H1 (cell line): ENCODE measurements at regions not wholly inside any gene's neighbourhood (a gene's known extent, or its start where the extent isn't known, plus 50 kb on each side); places are given as distances from the start of the nearest gene placed in this dataset.

Experiments used
- BRCA1 ChIP-seq: IDR thresholded peaks from 2 replicates; pipeline ENCODE4 v1.6.1; 2012; ENCODE audit warnings: low read depth, low read length, improper control_type of control experiment
- CBX5 ChIP-seq: fragments of 300-800, 300-1000 bp; sonication (generic); IDR thresholded peaks from 2 replicates; pipeline ENCODE4 v1.7.1; 2016; ENCODE audit warnings: antibody characterized with exemption, low read length, low read depth
- CEBPB ChIP-seq: IDR thresholded peaks from 2 replicates; pipeline ENCODE4 v1.6.1; 2012; ENCODE audit warnings: low read depth, low read length
- CHD2 ChIP-seq: IDR thresholded peaks from 2 replicates; pipeline ENCODE4 v1.6.1; 2012; ENCODE audit warnings: low read length, improper control_type of control experiment
- EGR1 ChIP-seq: IDR thresholded peaks from 2 replicates; pipeline ENCODE4 v1.6.1; 2011; ENCODE audit warnings: low read depth, low read length, borderline replicate concordance
- EP300 ChIP-seq, 2 experiments: IDR thresholded peaks; 1 replicate in 1 of 2; 2 replicates in 1 of 2; pipeline ENCODE4 v1.6.1; 2011 to 2012; ENCODE audit warnings: low read depth in 2 of 2, low read length in 2 of 2, mild to moderate bottlenecking in 2 of 2, borderline replicate concordance in 1 of 2, inconsistent platforms in 1 of 2, moderate library complexity in 1 of 2
- KDM5A ChIP-seq: fragments of 200-600 bp; IDR thresholded peaks from 2 replicates; pipeline ENCODE4 v1.7.1; 2012; ENCODE audit warnings: mild to moderate bottlenecking, low read length, inconsistent platforms, mixed read lengths
- MAFK ChIP-seq: IDR thresholded peaks from 2 replicates; pipeline ENCODE4 v1.6.1; 2012; ENCODE audit warnings: low read depth, mild to moderate bottlenecking, improper control_type of control experiment, low read length
- NRF1 ChIP-seq: IDR thresholded peaks from 2 replicates; pipeline ENCODE4 v1.6.1; 2011; ENCODE audit warnings: mild to moderate bottlenecking, low read depth, low read length, improper control_type of control experiment
- POLR2AphosphoS5 ChIP-seq: IDR thresholded peaks from 2 replicates; pipeline ENCODE4 v1.6.1; 2011; ENCODE audit warnings: low read depth, low read length
- RFX5 ChIP-seq: IDR thresholded peaks from 2 replicates; pipeline ENCODE4 v1.6.1; 2011; ENCODE audit warnings: low read depth, low read length, improper control_type of control experiment, borderline replicate concordance
- YY1 ChIP-seq: IDR thresholded peaks from 2 replicates; pipeline ENCODE4 v1.6.1; 2011; ENCODE audit warnings: low read depth, mild to moderate bottlenecking, low read length
- TF ChIP-seq, protein P1 (sequence below): IDR thresholded peaks from 2 replicates; pipeline ENCODE4 v1.6.1; 2012; ENCODE audit warnings: low read length, inconsistent platforms
- TF ChIP-seq, protein P2 (sequence below), 3 experiments: IDR thresholded peaks; 1 replicate in 2 of 3; 2 replicates in 1 of 3; pipeline versions ENCODE4 v1.5.1 to v1.6.1; 2011; ENCODE audit warnings: low read length in 3 of 3, mild to moderate bottlenecking in 3 of 3, inconsistent platforms in 2 of 3, low read depth in 1 of 3, moderate library complexity in 1 of 3; ENCODE audit not compliant: insufficient read depth in 1 of 3; ENCODE audit errors: control extremely low read depth in 1 of 3

DNA sequence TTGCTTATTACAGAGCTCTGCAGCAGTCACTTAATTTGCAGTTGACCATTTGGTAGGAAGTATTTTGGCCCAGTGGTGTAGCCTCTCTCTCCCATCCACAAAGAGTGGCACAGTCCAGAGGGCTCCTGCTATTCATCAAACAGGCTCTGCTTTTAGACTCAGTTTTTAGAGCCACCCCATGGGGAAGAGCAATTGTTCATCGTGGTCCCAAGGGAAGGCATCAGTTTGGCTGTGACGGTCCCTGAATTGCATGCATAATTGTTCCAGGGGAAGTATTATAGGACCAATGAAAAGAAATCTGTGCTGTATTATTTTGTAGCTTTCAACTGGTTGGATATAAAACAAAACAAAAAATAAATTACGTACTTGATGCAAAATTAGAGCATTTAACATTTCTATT lies 799.0 kb downstream of the DACH1 start:
- TF ChIP-seq CHD2 (no peak), NRF1 (no peak), MAFK (no peak), BRCA1 (no peak), EGR1 (no peak), POLR2AphosphoS5 (no peak), CEBPB (no peak), RFX5 (no peak), EP300 (IDR thresholded peaks at IDR 0.05; ENCODE audit: borderline replicate concordance in 1 of 2, low read depth in 2 of 2, low read length in 2 of 2) (no peak), YY1 (no peak), KDM5A (no peak), CBX5 (no peak)
- TF ChIP-seq, protein P1, sequence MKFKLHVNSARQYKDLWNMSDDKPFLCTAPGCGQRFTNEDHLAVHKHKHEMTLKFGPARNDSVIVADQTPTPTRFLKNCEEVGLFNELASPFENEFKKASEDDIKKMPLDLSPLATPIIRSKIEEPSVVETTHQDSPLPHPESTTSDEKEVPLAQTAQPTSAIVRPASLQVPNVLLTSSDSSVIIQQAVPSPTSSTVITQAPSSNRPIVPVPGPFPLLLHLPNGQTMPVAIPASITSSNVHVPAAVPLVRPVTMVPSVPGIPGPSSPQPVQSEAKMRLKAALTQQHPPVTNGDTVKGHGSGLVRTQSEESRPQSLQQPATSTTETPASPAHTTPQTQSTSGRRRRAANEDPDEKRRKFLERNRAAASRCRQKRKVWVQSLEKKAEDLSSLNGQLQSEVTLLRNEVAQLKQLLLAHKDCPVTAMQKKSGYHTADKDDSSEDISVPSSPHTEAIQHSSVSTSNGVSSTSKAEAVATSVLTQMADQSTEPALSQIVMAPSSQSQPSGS: no peak
- TF ChIP-seq, protein P2, sequence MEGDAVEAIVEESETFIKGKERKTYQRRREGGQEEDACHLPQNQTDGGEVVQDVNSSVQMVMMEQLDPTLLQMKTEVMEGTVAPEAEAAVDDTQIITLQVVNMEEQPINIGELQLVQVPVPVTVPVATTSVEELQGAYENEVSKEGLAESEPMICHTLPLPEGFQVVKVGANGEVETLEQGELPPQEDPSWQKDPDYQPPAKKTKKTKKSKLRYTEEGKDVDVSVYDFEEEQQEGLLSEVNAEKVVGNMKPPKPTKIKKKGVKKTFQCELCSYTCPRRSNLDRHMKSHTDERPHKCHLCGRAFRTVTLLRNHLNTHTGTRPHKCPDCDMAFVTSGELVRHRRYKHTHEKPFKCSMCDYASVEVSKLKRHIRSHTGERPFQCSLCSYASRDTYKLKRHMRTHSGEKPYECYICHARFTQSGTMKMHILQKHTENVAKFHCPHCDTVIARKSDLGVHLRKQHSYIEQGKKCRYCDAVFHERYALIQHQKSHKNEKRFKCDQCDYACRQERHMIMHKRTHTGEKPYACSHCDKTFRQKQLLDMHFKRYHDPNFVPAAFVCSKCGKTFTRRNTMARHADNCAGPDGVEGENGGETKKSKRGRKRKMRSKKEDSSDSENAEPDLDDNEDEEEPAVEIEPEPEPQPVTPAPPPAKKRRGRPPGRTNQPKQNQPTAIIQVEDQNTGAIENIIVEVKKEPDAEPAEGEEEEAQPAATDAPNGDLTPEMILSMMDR (IDR thresholded peaks at IDR 0.05; ENCODE audit: control extremely low read depth in 1 of 3, insufficient read depth in 1 of 3, low read depth in 1 of 3, low read length in 3 of 3): no peak
